ENCODE measurements at regions not wholly inside any gene's neighbourhood (a gene's known extent, or its start where the extent isn't known, plus 50 kb on each side); places are given as distances from the start of the nearest gene placed in this dataset.

- Histone ChIP-seq H3K79me2 (replicated peaks; ENCODE audit: insufficient read depth, low read length) (no peaks in the 10 kb centered on the region), H3K9ac (ENCODE audit: low read length) (no peak overlapping the region), H3K27me3 (ENCODE audit: insufficient read depth, low read depth, low read length) (no peaks in the 10 kb centered on the region), H3K36me3 (ENCODE audit: insufficient read depth, low read length) (no peaks in the 10 kb centered on the region), H4K20me1 (ENCODE audit: insufficient read depth) (no peaks in the 10 kb centered on the region), H3K27ac (ENCODE audit: low read length) (no peak overlapping the region), H3K4me2 (ENCODE audit: low read length) (no peak overlapping the region), H3K9me2 (ENCODE audit: insufficient read depth, low read length) (no peaks in the 10 kb centered on the region), H3F3A (ENCODE audit: insufficient read depth, low read length, poor library complexity, severe bottlenecking) (no peaks in the 10 kb centered on the region), H3K9me3 (ENCODE audit: low read length) (no peaks in the 10 kb centered on the region), H3K4me3 (ENCODE audit: low read length) (no peak overlapping the region), H2AFZ (ENCODE audit: low read depth, low read length) (no peak overlapping the region)
- TF ChIP-seq RAD21 (conservative IDR thresholded peaks at IDR 0.05), result no peak
- TF ChIP-seq REST (IDR thresholded peaks at IDR 0.05; ENCODE audit: borderline replicate concordance), result no peak
- TF ChIP-seq, protein P1, sequence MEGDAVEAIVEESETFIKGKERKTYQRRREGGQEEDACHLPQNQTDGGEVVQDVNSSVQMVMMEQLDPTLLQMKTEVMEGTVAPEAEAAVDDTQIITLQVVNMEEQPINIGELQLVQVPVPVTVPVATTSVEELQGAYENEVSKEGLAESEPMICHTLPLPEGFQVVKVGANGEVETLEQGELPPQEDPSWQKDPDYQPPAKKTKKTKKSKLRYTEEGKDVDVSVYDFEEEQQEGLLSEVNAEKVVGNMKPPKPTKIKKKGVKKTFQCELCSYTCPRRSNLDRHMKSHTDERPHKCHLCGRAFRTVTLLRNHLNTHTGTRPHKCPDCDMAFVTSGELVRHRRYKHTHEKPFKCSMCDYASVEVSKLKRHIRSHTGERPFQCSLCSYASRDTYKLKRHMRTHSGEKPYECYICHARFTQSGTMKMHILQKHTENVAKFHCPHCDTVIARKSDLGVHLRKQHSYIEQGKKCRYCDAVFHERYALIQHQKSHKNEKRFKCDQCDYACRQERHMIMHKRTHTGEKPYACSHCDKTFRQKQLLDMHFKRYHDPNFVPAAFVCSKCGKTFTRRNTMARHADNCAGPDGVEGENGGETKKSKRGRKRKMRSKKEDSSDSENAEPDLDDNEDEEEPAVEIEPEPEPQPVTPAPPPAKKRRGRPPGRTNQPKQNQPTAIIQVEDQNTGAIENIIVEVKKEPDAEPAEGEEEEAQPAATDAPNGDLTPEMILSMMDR (IDR thresholded peaks at IDR 0.05; ENCODE audit: poor library complexity, severe bottlenecking), result no peak
- no peak for TF ChIP-seq POLR2AphosphoS5 (IDR thresholded peaks at IDR 0.05)
- no peak for TF ChIP-seq EZH2 (IDR thresholded peaks at IDR 0.05; ENCODE audit: borderline replicate concordance, insufficient read depth, low read length, poor library complexity, severe bottlenecking)
- no peak for TF ChIP-seq MXI1 (conservative IDR thresholded peaks at IDR 0.05; ENCODE audit: poor library complexity, severe bottlenecking)
- no peak for TF ChIP-seq TAF1 (IDR thresholded peaks at IDR 0.05; ENCODE audit: low read depth)
- no peak for TF ChIP-seq EP300 (conservative IDR thresholded peaks at IDR 0.05; ENCODE audit: poor library complexity, severe bottlenecking)
- no peak for TF ChIP-seq SMC3 (conservative IDR thresholded peaks at IDR 0.05; ENCODE audit: poor library complexity)
These were observed 94.5 kb upstream of the ID2 start for GRCh38 chr2:8587251-8587791.

DNA sequence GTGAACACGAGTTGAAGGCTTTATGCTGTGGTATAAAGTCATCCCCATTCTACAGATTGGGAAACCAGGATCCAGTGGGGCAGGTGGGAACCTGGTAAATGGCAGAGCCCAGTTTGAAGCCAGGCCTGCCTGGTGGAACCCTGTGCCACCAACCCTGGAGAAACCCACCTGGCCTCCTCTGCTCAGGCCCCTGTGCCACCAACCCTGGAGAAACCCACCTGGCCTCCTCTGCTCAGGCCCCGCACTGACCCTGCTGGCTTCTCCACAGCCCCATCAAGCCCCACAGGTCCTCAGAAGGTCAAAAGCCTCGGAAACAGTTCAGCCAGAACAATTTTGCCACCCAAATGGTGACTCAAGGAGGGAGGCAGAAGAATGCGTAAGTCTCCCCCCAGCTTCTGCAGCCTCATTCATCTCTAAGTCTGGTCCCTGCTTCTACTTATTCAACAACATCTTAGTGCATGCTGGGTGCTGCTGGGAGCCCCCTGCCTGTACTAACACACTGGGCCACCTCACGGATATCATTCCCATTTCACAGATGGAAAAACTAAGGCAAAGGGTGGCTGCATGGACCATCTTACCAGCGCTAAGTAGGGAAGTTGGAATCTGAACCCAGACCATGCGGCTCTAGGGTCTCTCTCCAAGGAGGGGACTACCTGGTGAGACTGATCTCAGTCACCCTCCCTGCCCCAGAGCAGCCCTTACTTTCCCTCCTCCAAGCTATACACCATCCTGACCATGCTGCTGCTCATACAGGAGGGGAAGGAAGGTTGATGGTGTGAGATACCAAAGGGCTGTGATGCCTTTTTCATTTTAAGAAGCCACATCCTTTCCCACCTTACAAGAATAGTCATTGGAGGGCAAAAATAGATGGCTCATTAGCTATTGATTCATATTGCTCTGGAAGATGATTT lies 93.7 kb upstream of the ID2 start:
- no peak overlapping the region for H3K4me3 ChIP-seq (ENCODE audit: low read length)
- H3K9me2 ChIP-seq (ENCODE audit: insufficient read depth, low read length), result no peaks in the 10 kb centered on the region
- H4K20me1 ChIP-seq (ENCODE audit: insufficient read depth), result no peaks in the 10 kb centered on the region
- H3K9ac ChIP-seq (ENCODE audit: low read length), result no peak overlapping the region
- H2AFZ ChIP-seq (ENCODE audit: low read depth, low read length), result no peak overlapping the region
- no peaks in the 10 kb centered on the region for H3K36me3 ChIP-seq (ENCODE audit: insufficient read depth, low read length)
- H3K27ac ChIP-seq (ENCODE audit: low read length), result no peak overlapping the region
- H3K4me2 ChIP-seq (ENCODE audit: low read length), result no peak overlapping the region
- H3K27me3 ChIP-seq (ENCODE audit: insufficient read depth, low read depth, low read length), result no peaks in the 10 kb centered on the region
- no peaks in the 10 kb centered on the region for H3F3A ChIP-seq (ENCODE audit: insufficient read depth, low read length, poor library complexity, severe bottlenecking)
- TF ChIP-seq SMC3 (conservative IDR thresholded peaks at IDR 0.05; ENCODE audit: poor library complexity) (no peak), MXI1 (conservative IDR thresholded peaks at IDR 0.05; ENCODE audit: poor library complexity, severe bottlenecking) (no peak), TAF1 (IDR thresholded peaks at IDR 0.05; ENCODE audit: low read depth) (no peak), EZH2 (IDR thresholded peaks at IDR 0.05; ENCODE audit: borderline replicate concordance, insufficient read depth, low read length, poor library complexity, severe bottlenecking) (no peak), RAD21 (conservative IDR thresholded peaks at IDR 0.05) (no peak), EP300 (conservative IDR thresholded peaks at IDR 0.05; ENCODE audit: poor library complexity, severe bottlenecking) (no peak), POLR2AphosphoS5 (IDR thresholded peaks at IDR 0.05) (no peak), REST (IDR thresholded peaks at IDR 0.05; ENCODE audit: borderline replicate concordance) (no peak)
- TF ChIP-seq, protein P1 (IDR thresholded peaks at IDR 0.05; ENCODE audit: poor library complexity, severe bottlenecking), result no peak
- no peaks in the 10 kb centered on the region for H3K9me3 ChIP-seq (ENCODE audit: low read length)
- no peaks in the 10 kb centered on the region for H3K79me2 ChIP-seq (replicated peaks; ENCODE audit: insufficient read depth, low read length)

Measured in neural cell (in vitro differentiated cells).